Endothelial cell of hepatic sinusoid (primary cell): ENCODE measurements at regions not wholly inside any gene's neighbourhood (a gene's known extent, or its start where the extent isn't known, plus 50 kb on each side); places are given as distances from the start of the nearest gene placed in this dataset.
"Not testable (repeated sequence)": the region's sequence is repeated elsewhere in the genome, so short reads cannot be mapped to it uniquely, and the experiment has no call there.

Source experiments
- in situ Hi-C: cut with HindIII; loops from 2 replicates; pipeline ENCODE4 v1.10.0; 2017; ENCODE audit warnings: low sequenced_read_pairs

DNA sequence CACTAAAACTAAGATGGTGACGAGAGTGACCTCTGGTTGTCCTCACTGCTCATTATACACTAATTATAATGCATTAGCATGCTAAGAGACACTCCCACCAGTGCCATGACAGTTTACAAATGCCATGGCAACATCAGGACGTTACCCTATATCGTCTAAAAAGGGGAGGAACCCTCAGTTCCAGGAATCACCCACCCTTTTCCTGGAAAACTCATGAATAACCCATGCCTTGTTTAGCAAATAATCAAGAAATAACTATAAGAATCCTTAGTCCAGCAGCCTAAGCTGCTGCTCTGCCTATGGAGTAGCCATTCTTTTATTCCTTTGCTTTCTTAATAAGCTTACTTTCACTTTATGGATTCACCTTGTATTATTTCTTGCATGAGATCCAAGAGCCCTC, 432.1 kb downstream of the ZNF536 start:
- in situ Hi-C loops: not testable (repeated sequence)

DNA sequence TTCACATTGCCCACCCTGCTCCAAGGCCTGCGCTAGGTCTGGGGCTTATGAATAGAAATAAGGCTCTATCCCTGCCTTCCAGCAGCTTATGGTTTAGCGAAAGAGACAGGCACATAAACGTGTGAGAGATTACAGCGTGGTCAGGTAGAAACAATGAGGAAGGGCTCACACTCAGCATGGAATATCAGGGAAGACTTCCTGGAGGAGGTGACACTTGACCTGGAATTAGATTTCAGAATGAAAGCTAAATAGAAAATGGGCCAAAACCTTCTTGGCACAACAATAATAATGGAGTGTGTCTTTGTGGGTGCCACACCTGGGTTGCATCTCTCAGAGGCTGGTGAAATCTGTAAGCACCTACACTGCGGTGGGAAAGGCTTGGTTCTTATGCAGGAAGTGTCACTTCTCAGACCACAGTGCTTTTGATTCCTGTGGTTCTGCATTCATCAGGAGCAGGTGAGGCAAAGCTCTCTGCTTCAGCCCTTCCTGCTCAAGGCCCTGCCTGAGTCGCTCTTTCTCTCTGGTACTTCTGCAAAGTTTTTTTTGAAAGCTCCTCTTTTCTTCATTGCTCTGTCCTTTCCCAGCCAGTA, 430.3 kb downstream of the ZNF536 start:
- in situ Hi-C loops: no loop called here

GRCh38 chr19:30799865-30800755, 427.9 kb downstream of the ZNF536 start:
- in situ Hi-C loops: no loop called here

GRCh38 chr19:30795727-30796126, 423.5 kb downstream of the ZNF536 start:
- in situ Hi-C loops: no loop called here

- in situ Hi-C loops: no loop called here
These were observed 420.6 kb downstream of the ZNF536 start for GRCh38 chr19:30792561-30793505.

DNA sequence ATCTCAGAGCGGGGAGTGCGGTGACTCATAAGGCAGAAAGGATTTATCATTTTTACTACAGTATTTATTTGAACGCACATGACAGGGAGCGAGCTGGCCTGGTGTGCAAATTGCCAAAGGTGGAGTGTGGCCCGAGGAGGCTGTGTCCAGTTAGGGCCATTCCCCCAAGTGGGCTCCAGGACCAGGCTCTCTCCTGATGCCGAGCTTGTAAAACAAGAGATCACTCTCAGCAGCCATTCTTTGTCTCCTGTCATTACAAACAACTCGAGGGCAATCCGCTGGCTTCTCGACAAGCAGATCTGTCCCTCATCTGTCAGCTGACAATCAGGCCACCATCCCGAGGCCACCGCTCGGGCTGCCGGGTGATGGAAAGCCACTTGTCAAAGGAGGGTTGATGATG, 418.9 kb downstream of the ZNF536 start:
- in situ Hi-C loops: no loop called here

DNA sequence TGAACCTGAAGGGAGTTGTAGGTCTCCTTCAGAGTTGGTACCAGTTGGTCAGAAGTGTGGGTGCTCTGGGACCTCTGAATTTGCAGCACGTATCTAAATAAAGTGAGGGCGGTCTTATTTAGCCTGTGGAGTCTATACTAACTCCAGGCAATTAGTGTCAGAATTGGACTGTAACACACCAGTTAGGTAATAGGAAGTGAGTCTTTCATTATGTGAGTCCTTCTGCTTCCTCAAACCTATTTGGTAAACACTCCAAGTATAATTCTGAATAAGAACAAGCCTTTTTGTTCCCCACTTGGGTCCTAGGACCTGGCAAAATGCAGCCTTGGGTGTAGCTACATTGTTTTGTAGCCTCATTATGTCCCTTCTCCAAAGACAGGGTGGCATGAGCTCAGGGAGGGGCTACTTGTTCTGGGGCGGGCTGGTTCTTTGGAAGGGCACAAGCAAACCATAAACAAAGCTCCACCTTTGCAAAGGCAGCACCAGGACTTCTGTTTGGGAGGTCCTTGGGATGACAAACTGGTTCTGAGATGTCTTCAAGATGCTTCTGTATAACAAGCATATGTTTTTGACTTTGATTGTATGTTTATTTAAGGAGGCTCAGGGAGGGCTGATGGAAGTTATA, 418.0 kb downstream of the ZNF536 start:
- in situ Hi-C loops: no loop called here

DNA sequence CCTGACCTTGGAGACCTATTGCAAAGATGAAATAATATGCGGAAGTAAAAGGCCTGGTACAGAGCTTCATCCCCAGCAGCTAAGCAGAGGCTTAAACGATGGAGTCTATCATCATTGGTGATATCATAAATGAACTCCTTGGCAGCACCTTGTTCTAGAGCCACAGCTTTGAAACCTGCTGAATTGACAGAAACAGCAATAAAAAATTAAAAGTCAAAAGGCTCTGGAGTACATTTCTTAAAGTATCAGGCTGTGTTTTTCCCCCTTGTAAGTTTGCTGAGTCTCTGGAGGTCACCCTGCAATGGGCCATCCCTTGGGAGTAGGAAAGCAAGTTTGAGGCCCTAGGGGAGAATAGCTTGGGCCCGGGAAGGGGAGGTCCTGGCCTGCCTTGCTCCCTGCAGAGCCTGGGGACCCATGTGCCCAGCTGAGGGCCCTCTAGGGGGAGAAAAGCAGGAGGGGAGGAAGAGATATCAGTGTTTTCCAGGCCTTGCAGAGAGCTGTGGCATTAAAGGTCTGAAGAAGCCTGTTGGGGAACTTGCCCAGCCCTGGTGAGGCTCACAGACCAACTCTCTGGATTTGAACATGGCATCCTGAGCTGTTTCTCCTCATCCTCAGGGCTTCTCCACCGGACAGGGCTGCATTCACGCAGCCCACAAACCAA, 416.1 kb downstream of the ZNF536 start:
- in situ Hi-C loops: no loop called here

DNA sequence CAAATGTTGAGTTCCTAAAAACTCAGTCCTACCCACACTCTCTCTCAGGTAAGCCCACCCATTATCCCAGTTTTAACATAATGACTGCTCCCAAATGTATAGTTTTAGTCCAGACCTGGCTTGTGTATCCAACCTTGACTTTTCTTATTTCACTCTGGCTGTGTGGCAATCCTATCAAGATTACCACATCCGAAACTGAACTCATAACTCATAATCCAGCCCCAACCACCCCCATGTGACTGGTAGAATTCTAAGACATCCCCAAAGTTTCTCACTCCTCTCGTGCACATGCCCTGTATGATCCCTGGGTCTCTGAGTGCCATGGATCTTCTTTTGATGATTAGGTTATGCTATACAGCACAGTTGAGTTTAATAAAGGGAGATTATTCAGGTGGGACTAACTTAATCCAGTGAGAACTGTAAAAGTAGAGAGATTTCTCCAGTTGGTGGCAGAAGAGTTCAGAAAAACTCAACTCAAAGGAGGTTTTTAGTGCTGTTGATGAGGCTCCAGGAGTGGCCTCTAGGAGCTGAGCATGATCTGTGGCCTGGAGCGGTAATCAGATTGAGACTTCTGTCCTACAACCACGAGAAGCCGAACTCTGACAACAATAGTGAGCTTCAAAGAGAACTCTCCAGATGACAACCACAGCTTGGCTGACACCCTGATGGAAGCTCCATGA, 413.4 kb downstream of the ZNF536 start:
- in situ Hi-C loops: no loop called here

- in situ Hi-C loops: loop anchor here (5.0 kb wide), 1 partner anchor 57 kb away; no protein-coding TSS in a partner anchor
These were observed 412.8 kb downstream of the ZNF536 start for GRCh38 chr19:30784850-30785457.

DNA sequence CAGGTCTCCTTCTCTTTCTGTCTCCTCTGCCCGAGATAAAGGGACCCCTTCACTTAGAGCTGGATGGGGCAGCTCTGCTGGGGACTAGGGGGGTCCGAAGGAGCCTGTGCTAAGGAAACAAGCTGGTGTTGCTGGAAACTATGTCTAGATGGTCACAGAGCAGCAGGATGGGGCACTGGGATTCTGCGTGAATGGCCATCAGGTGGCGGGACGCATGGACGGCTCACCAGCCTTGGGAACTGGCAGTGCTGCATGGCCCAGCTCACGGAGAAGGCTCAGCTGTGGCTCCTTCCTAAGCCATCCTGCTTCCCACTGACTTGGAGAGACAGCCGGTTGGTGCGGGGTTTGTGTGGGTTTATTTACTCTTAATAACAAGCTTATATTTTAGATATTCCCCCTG, 411.8 kb downstream of the ZNF536 start:
- in situ Hi-C loops: loop anchor here (5.0 kb wide), 1 partner anchor 58 kb away; no protein-coding TSS in a partner anchor

DNA sequence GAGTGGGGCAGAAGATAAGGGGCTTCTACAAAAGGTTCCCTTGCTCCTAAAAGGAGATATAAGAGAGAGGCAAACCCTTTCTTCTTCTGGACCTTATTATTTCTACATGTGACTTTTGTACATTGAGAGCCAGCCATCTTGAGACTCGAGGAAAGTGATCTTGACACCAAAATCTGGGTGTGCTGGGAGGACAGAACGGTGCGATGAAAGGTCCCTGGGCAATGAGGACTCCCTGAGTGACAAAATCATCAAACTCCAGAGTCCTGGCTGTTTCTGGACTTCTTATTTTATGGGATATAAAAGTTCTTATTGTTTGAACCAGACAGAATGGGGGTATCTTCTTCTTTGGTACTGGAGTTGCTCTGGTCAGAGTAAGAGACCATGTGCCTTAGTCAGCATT, 411.0 kb downstream of the ZNF536 start:
- in situ Hi-C loops: loop anchor here (5.0 kb wide), 1 partner anchor 59 kb away; no protein-coding TSS in a partner anchor

DNA sequence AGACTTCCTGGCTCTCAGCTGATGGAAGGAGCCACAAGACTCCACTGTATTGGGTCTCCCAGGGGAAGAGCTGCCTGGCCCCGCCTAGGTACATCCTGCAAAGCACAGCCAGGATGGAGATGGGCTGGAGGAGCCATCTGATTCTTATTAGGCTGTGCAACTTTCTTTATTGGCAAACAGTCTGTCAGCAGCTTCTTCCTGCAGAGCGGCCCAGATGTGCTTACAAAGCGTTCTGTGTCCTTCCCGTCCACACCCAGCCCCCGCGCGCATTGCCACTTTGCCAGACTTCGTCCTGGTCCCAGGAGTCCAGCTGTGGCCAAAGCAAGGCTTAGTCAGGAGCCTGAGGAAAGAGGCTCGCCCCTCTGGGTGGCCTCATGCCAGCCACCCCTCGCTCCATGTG, 409.3 kb downstream of the ZNF536 start:
- in situ Hi-C loops: loop anchor here (5.0 kb wide), 1 partner anchor 61 kb away; no protein-coding TSS in a partner anchor

- in situ Hi-C loops: loop anchor here (5.0 kb wide), 1 partner anchor 61 kb away; no protein-coding TSS in a partner anchor
These were observed 408.9 kb downstream of the ZNF536 start for GRCh38 chr19:30781047-30781446.

DNA sequence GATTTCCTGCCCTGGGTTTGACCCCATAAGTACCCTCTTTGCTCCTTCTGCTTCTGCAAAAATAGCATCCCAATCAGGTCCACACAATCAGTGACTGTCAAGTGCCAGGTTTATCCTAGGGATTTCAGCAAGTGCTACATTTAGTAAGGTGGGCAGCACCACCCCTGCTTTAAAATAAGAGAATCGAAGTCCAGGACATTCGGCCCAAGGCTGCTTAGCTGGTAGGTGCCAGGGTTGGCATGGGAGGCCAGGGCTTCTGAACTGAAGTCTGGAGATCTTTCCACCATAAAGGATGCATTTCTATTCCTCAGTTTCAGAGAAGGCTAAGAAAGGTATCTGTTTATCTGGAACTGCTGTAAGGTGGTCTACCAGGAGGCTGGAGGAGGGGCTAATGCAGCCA, 408.3 kb downstream of the ZNF536 start:
- in situ Hi-C loops: loop anchor here (5.0 kb wide), 1 partner anchor 62 kb away; no protein-coding TSS in a partner anchor

- in situ Hi-C loops: loop anchor here (5.0 kb wide), 1 partner anchor 62 kb away; no protein-coding TSS in a partner anchor
These were observed 407.8 kb downstream of the ZNF536 start for GRCh38 chr19:30780032-30780431.

DNA sequence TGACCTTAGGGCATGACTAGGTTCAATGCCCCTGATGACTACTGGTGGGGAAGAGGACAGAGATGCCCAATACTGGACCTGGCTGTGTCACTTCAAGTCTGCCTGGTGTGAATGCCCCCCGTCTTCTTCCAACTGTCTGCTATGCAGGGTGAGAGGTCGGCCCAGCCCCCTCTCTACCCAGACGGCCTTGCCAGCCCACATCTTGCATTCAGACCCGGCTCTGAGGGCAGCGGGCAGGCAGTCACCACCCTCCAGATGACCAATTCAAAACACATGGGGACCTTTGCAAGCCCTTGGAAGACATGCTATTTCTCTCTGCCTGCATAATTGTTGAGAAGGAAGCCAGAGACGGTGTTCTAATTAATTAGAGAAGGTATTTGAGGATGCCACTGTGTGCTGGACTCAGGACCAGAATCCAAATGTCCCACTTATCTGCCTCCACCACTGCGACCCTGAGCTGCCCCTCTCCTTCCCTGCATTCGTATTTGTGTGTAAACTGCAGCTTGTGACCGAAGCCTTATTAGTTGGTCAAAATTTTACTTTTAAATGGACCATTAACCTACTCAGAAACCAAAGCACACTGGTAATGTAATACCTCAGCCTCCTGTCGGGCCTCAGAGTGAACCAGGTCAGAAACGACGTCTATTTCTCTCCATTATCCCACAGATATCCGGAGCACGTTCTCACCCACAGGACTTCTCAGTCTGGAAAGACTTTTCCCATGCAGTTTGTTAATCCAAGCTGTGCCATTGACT, 407.0 kb downstream of the ZNF536 start:
- in situ Hi-C loops: no loop called here

DNA sequence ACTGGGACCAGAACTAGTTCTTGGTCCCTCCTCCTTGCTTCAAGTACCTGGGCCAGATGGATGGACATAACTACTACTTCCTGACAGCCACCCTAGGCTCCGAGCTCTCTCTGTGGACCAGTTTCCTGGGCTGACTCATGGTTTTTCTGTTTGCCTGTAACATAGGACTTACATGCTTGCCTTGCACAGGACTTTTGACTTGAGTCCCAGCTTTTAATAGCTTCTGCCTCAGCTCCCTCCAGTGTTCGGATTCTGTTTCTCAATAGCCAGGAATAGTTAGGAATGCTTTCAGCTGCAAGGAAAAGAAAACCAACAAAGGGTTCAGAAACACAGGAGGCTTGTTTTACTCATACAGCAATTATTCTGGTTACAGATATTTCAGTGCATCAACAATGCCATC, 405.9 kb downstream of the ZNF536 start:
- in situ Hi-C loops: no loop called here
